Uterus (tissue), 3 donors: ENCODE measurements at regions not wholly inside any gene's neighbourhood (a gene's known extent, or its start where the extent isn't known, plus 50 kb on each side); places are given as distances from the start of the nearest gene placed in this dataset. TPM values are rescaled to one million over a fixed set of nuclear protein-coding genes. Genes with fewer than 3 reads are reported as not detected.

Experiments used
- DNase-seq, 2 donors: peaks; one replicate each; pipeline ENCODE4 v3.0.0-alpha.2; 2019 to 2020
- H3K27ac ChIP-seq, 2 donors: fragments of 200-600 bp; sonication (generic); 1 replicate in 1 of 2; 2 replicates in 1 of 2; pipeline ENCODE4 v1.5.1; 2016 to 2018
- H3K27me3 ChIP-seq, 2 donors: fragments of 200-600 bp; sonication (generic); one replicate each; pipeline ENCODE4 v1.5.1; 2018 to 2019; ENCODE audit warnings: control low read depth in 1 of 2
- H3K36me3 ChIP-seq, 2 donors: fragments of 200-600 bp; sonication (generic); one replicate each; pipeline ENCODE4 v1.5.1; 2019; ENCODE audit warnings: control low read depth in 1 of 2
- H3K4me1 ChIP-seq, 2 donors: fragments of 200-600 bp; sonication (generic); one replicate each; pipeline ENCODE4 v1.5.1; 2018 to 2019; ENCODE audit warnings: control low read depth in 1 of 2
- H3K4me3 ChIP-seq, 2 donors: fragments of 200-600 bp; sonication (generic); 1 replicate in 1 of 2; 2 replicates in 1 of 2; pipeline ENCODE4 v1.5.1; 2018 to 2019; ENCODE audit warnings: mild to moderate bottlenecking in 1 of 2
- H3K9me3 ChIP-seq, 2 donors: fragments of 200-600 bp; sonication (generic); one replicate each; pipeline ENCODE4 v1.5.1; 2019; ENCODE audit warnings: control low read depth in 1 of 2
- CTCF ChIP-seq, 4 experiments: fragments of 200-600 bp in 2 of 4; fragments of 450-650 bp in 2 of 4; sonication (generic) in 2 of 4; IDR thresholded peaks; one replicate each; pipeline ENCODE4 v1.5.1; 2016 to 2019; ENCODE audit warnings: antibody characterized with exemption in 4 of 4, mild to moderate bottlenecking in 2 of 4, moderate library complexity in 1 of 4
- POLR2A ChIP-seq, 2 donors: fragments of 450-650 bp; IDR thresholded peaks; one replicate each; pipeline ENCODE4 v1.6.1; 2016; ENCODE audit warnings: antibody characterized with exemption in 2 of 2, mild to moderate bottlenecking in 1 of 2, moderate library complexity in 1 of 2
- intact Hi-C: fragments of 100-400 bp; cut with DNase I; formaldehyde crosslinking; loops from one replicate; pipeline ENCODE4 v1.15.1; 2023; ENCODE audit warnings: low total_unique reads
- microRNA-seq: library from miRNA; unstranded; fragments of <30 nt; microRNA quantifications from one replicate; pipeline ENCODE4, GENCODE V29; 2016; ENCODE audit warnings: borderline microRNAs expressed, borderline replicate concordance
- small RNA-seq: library from RNA; depleted of rRNA; stranded (forward); fragments of <200 nt; gene quantifications from one replicate; pipeline ENCODE3, GENCODE V24; 2016
- donor health status: DM: yes; HTN: yes; CAD: no.

GRCh38 chr12:98464190-98464589 lies 51.2 kb upstream of the TMPO start:
- H3K4me3 ChIP-seq: no peak overlapping the region
- no peaks in the 10 kb centered on the region for H3K36me3 ChIP-seq
- no peak for DNase-seq
- H3K9me3 ChIP-seq: no peaks in the 10 kb centered on the region
- TF ChIP-seq POLR2A (IDR thresholded peaks at IDR 0.05): no peak
- no peak for TF ChIP-seq CTCF (IDR thresholded peaks at IDR 0.05)
- intact Hi-C loops: no loop called here
- H3K4me1 ChIP-seq: no peaks in the 10 kb centered on the region
- no peak overlapping the region for H3K27ac ChIP-seq
- no peaks in the 10 kb centered on the region for H3K27me3 ChIP-seq

- H3K27ac ChIP-seq: no peak overlapping the region
- intact Hi-C loops: no loop called here
- no peak for TF ChIP-seq POLR2A (IDR thresholded peaks at IDR 0.05)
- TF ChIP-seq CTCF (IDR thresholded peaks at IDR 0.05): no peak
Measured at GRCh38 chr12:98465505-98465904, 49.9 kb upstream of the TMPO start.

More at GRCh38 chr12:98465505-98465904, 49.9 kb upstream of the TMPO start:
- no peak for DNase-seq
- no peaks in the 10 kb centered on the region for H3K4me1 ChIP-seq
- no peak overlapping the region for H3K4me3 ChIP-seq
- no peaks in the 10 kb centered on the region for H3K27me3 ChIP-seq
- no peaks in the 10 kb centered on the region for H3K36me3 ChIP-seq
- no peaks in the 10 kb centered on the region for H3K9me3 ChIP-seq

Small RNA genes lying in the stretch of these regions (microRNA-seq; reads per million reads assigned to microRNA genes)
- gene MIR4303: not detected
- not detected for gene MIR4495

Small RNA genes lying in the stretch of these regions (small RNA-seq; reads per million reads assigned to genes)
- gene AC018659.1 (not detected), gene MIR4303 (not detected), gene MIR4495 (not detected), gene RNU4-41P (not detected), gene RNU6-36P (not detected)
